Colonic mucosa (tissue), 4 donors: ENCODE measurements at regions not wholly inside any gene's neighbourhood (a gene's known extent, or its start where the extent isn't known, plus 50 kb on each side); places are given as distances from the start of the nearest gene placed in this dataset.

ENCODE experiments used
- DNase-seq: peaks from one replicate; pipeline ENCODE4 v3.0.0-alpha.2; 2020
- H3K27ac ChIP-seq: fragments of 200-600 bp; one replicate; pipeline ENCODE4 v1.8.0; 2021
- H3K27me3 ChIP-seq: fragments of 200-600 bp; one replicate; pipeline ENCODE4 v1.8.0; 2021
- H3K36me3 ChIP-seq: fragments of 200-600 bp; one replicate; pipeline ENCODE4 v1.8.0; 2021
- H3K4me1 ChIP-seq: fragments of 200-600 bp; one replicate; pipeline ENCODE4 v1.8.0; 2021; ENCODE audit warnings: mild to moderate bottlenecking
- H3K4me3 ChIP-seq: fragments of 200-600 bp; one replicate; pipeline ENCODE4 v1.8.0; 2021
- H3K9ac ChIP-seq, 2 donors: one replicate each; pipeline ENCODE4 v1.7.0; 2013; ENCODE audit warnings: control low read depth in 2 of 2, low read depth in 2 of 2, low read length in 2 of 2
- H3K9me3 ChIP-seq: fragments of 200-600 bp; one replicate; pipeline ENCODE4 v1.8.0; 2021
- intact Hi-C: fragments of 100-400 bp; cut with DNase I; formaldehyde crosslinking; loops from one replicate; pipeline ENCODE4 v1.14.1; 2022
- TF ChIP-seq, protein P1 (sequence below): fragments of 200-600 bp; IDR thresholded peaks from one replicate; pipeline ENCODE4 v1.8.0; 2022; ENCODE audit warnings: antibody characterized with exemption, mild to moderate bottlenecking
- donor health status: healthy.
- donor health status: DM: no; HTN: no; CAD: no.
- donor health status: DM: no; HTN: no; CAD: no.

DNA sequence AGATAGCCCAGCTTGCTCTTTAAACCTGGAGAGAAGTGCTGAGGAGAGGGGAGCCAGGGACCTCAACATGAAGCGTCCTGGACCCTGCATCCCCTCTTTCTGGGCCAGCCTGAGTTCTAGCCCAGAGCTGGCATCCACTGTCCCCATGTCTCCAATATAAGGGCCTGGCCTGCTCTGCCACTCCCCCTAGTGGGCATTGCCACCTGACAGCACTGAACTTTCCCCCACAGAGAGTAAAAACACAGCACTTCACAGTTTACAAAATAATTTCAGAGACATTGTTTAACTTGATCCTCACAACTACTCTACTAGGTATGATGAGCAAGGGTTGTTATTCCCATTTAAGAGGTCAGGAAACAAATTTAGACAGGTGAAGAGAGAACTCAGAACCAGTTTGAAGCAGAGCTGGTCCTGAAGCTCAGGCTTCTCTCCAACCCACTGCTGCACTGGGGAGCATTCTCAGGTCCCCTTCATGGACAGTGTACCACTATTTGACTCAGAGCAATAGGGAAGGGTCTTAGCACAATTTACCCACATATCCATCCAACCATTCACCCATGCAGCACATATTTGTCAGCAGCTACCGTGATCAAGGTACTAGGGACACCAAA, 151.2 kb downstream of the DMRTA2 start:
- no peaks in the 10 kb centered on the region for H3K9me3 ChIP-seq
- DNase-seq: peak; percentile 49
- no peaks in the 10 kb centered on the region for H3K36me3 ChIP-seq
- intact Hi-C loops: no loop called here
- no peaks in the 10 kb centered on the region for H3K27me3 ChIP-seq
- TF ChIP-seq, protein P1, sequence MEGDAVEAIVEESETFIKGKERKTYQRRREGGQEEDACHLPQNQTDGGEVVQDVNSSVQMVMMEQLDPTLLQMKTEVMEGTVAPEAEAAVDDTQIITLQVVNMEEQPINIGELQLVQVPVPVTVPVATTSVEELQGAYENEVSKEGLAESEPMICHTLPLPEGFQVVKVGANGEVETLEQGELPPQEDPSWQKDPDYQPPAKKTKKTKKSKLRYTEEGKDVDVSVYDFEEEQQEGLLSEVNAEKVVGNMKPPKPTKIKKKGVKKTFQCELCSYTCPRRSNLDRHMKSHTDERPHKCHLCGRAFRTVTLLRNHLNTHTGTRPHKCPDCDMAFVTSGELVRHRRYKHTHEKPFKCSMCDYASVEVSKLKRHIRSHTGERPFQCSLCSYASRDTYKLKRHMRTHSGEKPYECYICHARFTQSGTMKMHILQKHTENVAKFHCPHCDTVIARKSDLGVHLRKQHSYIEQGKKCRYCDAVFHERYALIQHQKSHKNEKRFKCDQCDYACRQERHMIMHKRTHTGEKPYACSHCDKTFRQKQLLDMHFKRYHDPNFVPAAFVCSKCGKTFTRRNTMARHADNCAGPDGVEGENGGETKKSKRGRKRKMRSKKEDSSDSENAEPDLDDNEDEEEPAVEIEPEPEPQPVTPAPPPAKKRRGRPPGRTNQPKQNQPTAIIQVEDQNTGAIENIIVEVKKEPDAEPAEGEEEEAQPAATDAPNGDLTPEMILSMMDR: peak; percentile 50
- H3K4me1 ChIP-seq: no peaks in the 10 kb centered on the region
- H3K27ac ChIP-seq: no peak overlapping the region
- H3K4me3 ChIP-seq: no peak overlapping the region
- no peak overlapping the region for H3K9ac ChIP-seq

GRCh38 chr1:50271337-50271736, 151.9 kb downstream of the DMRTA2 start:
- TF ChIP-seq, protein P1: no peak
- intact Hi-C loops: no loop called here
- H3K27ac ChIP-seq: no peak overlapping the region
- H3K9me3 ChIP-seq: no peaks in the 10 kb centered on the region
- no peak overlapping the region for H3K4me3 ChIP-seq
- no peak for DNase-seq
- no peaks in the 10 kb centered on the region for H3K27me3 ChIP-seq
- H3K4me1 ChIP-seq: no peaks in the 10 kb centered on the region
- H3K9ac ChIP-seq: no peak overlapping the region
- no peaks in the 10 kb centered on the region for H3K36me3 ChIP-seq

- no peak overlapping the region for H3K9ac ChIP-seq
- no peaks in the 10 kb centered on the region for H3K36me3 ChIP-seq
- TF ChIP-seq, protein P1: no peak
- no peaks in the 10 kb centered on the region for H3K4me1 ChIP-seq
- no peak overlapping the region for H3K27ac ChIP-seq
- H3K9me3 ChIP-seq: no peaks in the 10 kb centered on the region
- H3K4me3 ChIP-seq: no peak overlapping the region
- H3K27me3 ChIP-seq: no peaks in the 10 kb centered on the region
- no peak for DNase-seq
- intact Hi-C loops: no loop called here
Measured at GRCh38 chr1:50270926-50271325, 152.3 kb downstream of the DMRTA2 start.

- no peaks in the 10 kb centered on the region for H3K9me3 ChIP-seq
- no peaks in the 10 kb centered on the region for H3K4me1 ChIP-seq
- H3K27me3 ChIP-seq: no peaks in the 10 kb centered on the region
- no peak overlapping the region for H3K9ac ChIP-seq
- no peak overlapping the region for H3K27ac ChIP-seq
- DNase-seq: no peak
- TF ChIP-seq, protein P1: no peak
- intact Hi-C loops: no loop called here
- H3K36me3 ChIP-seq: no peaks in the 10 kb centered on the region
- H3K4me3 ChIP-seq: no peak overlapping the region
Measured at GRCh38 chr1:50268049-50268448, 155.2 kb downstream of the DMRTA2 start.

DNA sequence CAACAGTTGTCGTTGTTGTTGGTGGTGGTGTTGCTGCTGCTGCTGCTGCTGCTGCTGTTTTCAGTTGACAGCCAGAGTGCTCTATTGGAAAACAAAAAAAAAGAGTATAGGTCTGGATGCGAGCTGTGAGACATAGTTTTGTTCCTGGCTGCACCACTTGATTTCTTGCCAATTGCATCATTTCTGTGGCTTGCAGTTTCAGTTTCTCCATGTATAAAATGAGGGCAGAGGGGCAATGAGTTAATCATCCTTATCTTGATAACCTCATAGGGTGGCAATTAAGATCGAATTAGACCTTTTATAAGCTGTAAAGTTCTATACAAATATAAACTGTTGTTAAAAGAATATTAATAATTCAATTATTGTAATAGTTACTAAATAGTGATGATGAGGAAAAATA, 156.7 kb downstream of the DMRTA2 start:
- no peaks in the 10 kb centered on the region for H3K9me3 ChIP-seq
- DNase-seq: no peak
- TF ChIP-seq, protein P1: no peak
- H3K27ac ChIP-seq: no peak overlapping the region
- H3K36me3 ChIP-seq: no peaks in the 10 kb centered on the region
- no peaks in the 10 kb centered on the region for H3K4me1 ChIP-seq
- intact Hi-C loops: no loop called here
- H3K9ac ChIP-seq: no peak overlapping the region
- H3K27me3 ChIP-seq: no peaks in the 10 kb centered on the region
- no peak overlapping the region for H3K4me3 ChIP-seq
